WI38 (cell line): ENCODE measurements at regions not wholly inside any gene's neighbourhood (a gene's known extent, or its start where the extent isn't known, plus 50 kb on each side); places are given as distances from the start of the nearest gene placed in this dataset.
A peak's percentile ranks its signal among the peaks of the same experiment; 100 is the strongest.
"Not testable (repeated sequence)": the region's sequence is repeated elsewhere in the genome, so short reads cannot be mapped to it uniquely, and the experiment has no call there.

Experiments used
- H3K4me3 ChIP-seq: 2 replicates; pipeline ENCODE4 v1.5.1; 2011; ENCODE audit warnings: low read depth, mild to moderate bottlenecking, control low read depth, low read length
- CTCF ChIP-seq: IDR thresholded peaks from 2 replicates; pipeline ENCODE4 v1.5.1; 2012; ENCODE audit warnings: low read depth, mild to moderate bottlenecking, control low read depth, low read length

- no peak for TF ChIP-seq CTCF
- no peak overlapping the region for H3K4me3 ChIP-seq
Measured at GRCh38 chr16:85242140-85242539, 129.9 kb upstream of the CIBAR2 start.

GRCh38 chr16:85243308-85243707 is 131.0 kb upstream of the CIBAR2 start:
- no peak overlapping the region for H3K4me3 ChIP-seq
- TF ChIP-seq CTCF, result no peak

GRCh38 chr16:85244452-85244851 is 132.2 kb upstream of the CIBAR2 start:
- not testable (repeated sequence) for H3K4me3 ChIP-seq

- H3K4me3 ChIP-seq, result no peak overlapping the region
- peak; percentile 92 for TF ChIP-seq CTCF
Measured at GRCh38 chr16:85245307-85246172, 133.3 kb upstream of the CIBAR2 start.

GRCh38 chr16:85246473-85246872 is 134.2 kb upstream of the CIBAR2 start:
- H3K4me3 ChIP-seq, result no peak overlapping the region
- TF ChIP-seq CTCF, result no peak

GRCh38 chr16:85246973-85247372 is 134.7 kb upstream of the CIBAR2 start:
- no peak overlapping the region for H3K4me3 ChIP-seq
- no peak for TF ChIP-seq CTCF

GRCh38 chr16:85248342-85248741 is 136.1 kb upstream of the CIBAR2 start:
- no peak for TF ChIP-seq CTCF
- H3K4me3 ChIP-seq, result no peak overlapping the region

GRCh38 chr16:85248857-85249256 is 136.6 kb upstream of the CIBAR2 start:
- no peak for TF ChIP-seq CTCF
- H3K4me3 ChIP-seq, result no peak overlapping the region
